Hepatic stellate cell (primary cell): ENCODE measurements at regions not wholly inside any gene's neighbourhood (a gene's known extent, or its start where the extent isn't known, plus 50 kb on each side); places are given as distances from the start of the nearest gene placed in this dataset.
"Not testable (repeated sequence)": the region's sequence is repeated elsewhere in the genome, so short reads cannot be mapped to it uniquely, and the experiment has no call there.

ENCODE experiments used
- DNase-seq: peaks from one replicate; pipeline ENCODE4 v3.0.0; 2011; ENCODE audit warnings: low spot score

DNA sequence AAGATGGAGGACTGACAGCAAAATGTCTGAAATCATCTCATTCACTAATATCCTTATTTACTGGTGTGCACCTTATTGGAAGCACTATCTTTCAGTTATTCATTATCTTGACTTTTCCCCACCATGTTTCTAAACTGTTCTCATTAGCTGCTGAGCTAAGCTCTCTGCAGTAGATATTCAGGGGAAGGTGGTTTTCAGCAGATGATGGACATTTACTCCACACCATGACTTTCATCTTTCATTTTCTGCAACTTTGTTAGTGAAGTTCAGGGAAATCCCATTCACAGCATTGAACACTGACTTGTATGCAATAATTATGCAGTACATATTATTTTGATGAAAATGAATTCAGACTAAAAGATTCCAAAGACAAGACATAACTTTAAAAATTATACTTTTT lies 373.6 kb upstream of the FLRT2 start:
- no peak for DNase-seq

DNA sequence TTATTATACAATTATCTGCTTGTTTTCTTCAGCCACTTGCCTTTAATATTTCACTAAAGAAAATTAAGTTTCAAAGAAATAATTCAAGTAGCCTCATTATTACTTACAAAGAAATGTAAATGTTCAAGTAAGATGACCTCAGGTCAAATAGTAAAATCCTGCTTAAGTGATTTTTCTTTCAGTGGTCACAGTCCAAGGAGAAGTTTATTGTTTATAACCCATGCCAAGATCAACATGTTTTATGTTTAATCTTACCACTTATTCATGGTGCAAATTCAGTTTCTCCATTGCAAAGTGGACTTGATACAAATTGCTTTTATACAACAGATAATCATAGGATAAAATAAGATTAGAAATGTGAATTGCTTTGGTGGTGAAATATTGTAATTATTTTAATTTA lies 370.2 kb upstream of the FLRT2 start:
- no peak for DNase-seq

DNA sequence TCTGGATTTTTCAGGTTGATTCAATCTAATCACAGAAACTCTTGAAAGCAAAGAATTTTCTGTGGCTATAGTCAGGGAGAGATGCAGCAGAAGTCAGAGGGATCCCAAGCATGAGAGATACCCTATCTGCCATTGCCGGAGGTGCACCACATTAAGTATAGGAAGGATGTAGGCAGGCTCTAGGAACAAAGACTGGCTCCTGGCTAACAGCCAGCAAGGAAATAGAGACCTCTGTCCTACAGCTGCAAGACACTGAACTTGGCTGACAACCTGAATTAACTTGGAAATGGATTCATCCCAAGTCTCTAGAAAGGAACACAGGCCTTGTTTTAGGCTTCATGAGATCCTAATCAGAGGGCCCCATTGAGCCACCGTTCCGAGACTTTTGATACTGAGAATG lies 364.9 kb upstream of the FLRT2 start:
- DNase-seq = no peak

DNA sequence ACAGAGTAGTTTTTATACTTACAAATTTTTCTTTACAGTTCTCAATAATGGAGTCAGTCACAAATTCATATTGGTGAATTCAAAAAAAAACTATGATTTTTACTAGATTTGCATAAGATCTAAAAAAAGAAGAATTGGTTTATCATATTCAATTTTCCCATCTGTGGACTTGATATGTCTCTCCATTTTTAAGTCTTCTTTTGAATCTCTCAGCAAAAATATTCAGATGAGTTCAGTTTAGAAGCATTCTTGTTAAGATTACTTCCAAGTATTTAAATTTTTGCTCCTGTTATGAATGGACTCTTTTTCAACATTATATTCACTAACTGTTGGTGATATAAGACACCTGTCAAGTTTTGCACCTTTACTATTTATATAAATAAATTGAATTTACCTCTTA lies 360.6 kb upstream of the FLRT2 start:
- no peak for DNase-seq

DNA sequence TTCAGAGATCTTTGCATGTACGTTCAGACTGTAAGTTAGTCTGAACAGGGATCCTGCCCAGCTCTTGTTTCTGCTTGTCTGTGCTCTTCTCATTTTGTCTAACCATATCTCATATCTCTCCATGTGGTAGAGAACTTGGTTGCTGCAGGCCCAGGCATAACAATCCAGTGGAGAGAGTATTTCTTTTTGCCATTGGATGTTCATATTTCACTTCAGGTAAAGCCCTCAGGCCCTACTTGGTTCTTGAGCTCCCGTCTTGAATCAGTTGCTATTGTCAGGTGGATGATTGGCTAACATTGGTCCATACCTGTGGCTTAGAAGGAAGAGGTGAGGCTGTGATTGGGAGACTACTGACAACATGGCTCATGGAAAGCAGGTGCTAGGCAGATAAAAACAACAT lies 357.7 kb upstream of the FLRT2 start:
- no peak for DNase-seq

DNA sequence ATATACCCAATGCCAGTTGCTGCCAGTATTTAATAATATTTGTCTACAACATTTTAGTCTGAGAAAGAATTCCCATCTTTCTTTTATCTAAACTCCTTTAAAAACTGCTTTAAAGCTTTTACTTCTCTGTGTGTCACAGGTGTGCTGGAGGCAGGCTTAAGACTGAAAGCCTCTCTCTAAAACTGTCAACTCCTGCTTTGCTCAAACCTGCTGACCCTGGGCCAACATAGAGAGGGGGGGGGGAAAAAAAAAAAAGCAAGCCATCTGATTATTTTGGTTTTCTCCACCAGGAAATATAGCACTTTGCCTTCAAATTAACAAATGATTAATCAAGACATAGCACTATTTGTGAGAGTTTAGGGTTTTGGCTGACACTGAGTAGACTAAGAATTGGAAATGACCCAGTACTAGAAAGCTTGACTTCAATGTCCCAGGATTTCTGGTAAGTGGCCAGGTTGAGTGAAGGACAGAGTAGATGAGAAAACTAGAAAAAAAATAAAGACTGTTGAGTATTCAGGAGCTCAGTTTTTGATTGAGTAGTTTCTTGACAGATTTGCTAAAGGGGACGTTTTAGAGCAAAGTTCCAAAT lies 357.0 kb upstream of the FLRT2 start:
- DNase-seq = no peak

DNA sequence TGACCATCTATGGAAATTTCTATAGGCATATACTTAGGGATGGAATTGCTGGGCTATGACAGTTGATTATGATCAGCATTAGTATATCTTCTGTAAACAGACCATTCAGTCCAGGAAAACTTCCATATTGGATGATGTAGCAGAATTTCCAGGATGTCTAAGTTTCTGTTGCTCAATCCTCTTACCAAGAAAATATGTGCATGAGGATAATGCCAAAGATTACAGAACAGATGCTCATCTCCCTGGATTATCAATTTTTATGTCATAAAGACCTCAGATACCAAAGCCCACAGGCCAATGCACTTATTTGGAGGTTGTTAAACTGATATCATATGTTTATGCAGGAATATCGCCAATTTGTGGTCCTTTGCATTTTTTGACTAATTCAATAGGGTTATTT lies 354.4 kb upstream of the FLRT2 start:
- DNase-seq = no peak

DNA sequence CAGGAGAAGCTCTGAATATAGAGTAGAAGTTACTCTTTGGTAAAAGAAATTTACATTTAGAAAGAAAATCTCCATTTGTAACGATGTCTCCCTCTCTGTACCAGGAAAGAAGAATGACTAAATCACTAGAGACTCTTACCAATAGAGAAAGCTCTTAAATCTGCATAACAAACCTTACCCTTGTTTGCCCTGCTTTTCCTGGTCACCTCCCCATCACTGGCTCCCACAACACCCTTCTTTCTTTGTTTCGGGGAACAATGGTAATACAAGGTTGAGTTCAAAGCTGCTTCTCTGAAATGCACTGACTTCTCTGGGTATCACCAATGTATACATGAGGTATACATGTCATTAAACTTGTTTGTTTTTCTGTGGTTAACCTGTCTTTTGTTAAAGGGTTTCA lies 351.1 kb upstream of the FLRT2 start:
- DNase-seq = no peak

DNA sequence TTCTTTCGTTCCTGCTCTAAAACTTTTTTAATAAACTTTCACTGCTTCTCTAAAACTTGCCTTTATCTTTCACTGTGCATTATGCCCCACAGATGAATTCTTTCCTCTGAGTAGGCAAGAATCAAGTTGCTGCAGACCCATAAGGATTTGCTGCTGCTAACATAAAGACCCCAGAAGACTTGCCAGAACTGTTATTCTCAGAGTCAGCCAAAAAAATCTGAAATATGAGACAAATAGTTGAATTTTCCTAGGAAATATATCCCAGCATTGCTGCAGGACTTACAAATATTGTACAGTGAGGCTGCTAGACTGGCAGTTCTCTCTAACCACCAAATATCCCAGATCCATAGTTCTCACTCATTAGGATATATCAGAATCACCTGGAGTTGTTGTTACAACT lies 349.1 kb upstream of the FLRT2 start:
- no peak for DNase-seq

DNA sequence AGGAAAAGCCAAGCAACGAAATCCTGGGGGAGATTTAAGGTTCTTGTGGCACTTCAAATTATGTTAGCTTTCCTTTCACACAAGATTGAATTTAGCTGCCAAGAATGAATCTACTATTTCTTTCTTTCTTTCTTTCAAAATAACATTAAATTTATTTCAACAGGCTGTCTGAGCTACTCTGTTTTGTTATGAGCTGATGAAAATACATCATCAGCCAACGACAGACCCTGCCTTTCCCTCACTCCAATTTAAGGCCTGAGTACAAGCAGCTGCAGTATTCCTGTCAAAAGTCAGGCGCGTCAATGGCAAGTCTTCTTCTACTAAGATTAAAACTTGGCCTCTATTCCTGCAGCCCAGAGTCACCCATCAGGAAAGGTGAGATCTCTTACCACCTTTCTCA lies 347.7 kb upstream of the FLRT2 start:
- DNase-seq = no peak

DNA sequence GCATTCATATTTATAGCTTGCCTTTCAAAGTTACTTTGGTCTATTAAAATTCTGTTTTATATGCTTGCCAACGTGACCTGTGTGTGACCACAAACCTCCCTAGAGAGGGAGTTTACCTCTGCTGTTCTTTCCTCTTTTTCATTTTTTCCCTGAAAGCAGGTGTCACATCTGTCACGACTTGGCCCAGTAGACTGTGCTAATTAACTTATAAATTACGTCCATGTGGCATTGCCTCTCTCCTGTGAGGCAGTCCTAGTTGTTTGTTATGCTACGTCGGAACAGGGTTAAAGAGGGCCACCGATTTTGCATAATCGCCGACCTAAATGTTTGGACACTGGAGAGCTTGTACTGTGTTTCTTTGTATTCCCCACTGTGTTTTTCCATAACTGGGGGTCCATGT lies 343.9 kb upstream of the FLRT2 start:
- no peak for DNase-seq

DNA sequence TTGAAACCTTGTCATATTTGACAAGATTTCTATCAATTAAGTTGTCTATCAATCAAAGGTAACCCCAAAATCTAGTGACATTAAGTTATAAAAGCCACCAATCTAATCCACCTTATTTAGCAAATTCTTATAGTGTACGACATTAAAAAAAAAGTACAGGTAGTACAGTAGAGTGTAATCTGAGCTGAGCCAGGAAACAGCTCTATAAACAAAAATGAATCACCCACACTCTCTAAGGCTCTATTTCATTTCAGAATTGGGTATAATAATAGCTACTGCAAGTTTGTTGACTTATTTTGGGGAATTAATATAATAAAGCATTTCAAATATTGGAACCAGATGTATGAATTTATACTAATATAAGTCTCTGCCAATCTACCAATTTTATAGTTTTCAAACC lies 342.4 kb upstream of the FLRT2 start:
- no peak for DNase-seq

DNA sequence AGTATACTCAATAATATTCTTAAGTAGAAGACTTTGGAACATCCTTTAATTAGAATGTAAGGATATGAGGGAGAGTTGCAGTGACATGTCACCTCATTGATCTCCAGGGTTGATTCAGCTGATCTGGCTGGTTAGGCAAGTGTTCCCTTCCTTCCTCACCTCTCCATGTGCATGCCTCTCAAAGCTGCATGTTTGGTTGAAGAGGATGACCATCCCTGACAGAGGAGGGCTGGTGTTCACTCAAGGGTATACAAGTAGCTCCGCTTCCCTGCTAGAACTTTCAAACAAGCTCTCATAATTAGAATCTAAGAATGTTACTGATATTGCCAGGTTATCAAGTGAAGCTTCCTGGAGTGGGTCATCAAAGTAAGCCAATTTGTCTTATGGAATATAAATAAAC lies 341.1 kb upstream of the FLRT2 start:
- no peak for DNase-seq

DNA sequence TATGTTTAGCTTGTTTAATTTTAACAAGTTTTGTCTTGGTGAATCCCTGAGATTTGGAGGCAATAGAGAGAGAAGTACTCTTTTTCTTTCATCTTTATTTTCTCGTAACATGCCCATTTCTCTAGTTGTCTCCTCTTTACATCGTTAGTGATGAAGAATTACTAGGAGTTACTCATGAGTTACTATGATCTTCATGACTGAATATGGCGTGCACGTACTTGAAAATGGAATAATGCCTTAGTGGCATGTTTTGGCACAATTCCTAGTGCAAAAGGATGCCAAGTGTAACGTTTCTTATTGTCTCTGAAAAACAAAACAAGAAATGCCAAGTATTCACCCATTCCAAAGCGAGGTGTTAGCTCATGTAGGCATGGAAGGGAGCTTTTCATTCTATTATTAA lies 340.7 kb upstream of the FLRT2 start:
- DNase-seq = not testable (repeated sequence)

DNA sequence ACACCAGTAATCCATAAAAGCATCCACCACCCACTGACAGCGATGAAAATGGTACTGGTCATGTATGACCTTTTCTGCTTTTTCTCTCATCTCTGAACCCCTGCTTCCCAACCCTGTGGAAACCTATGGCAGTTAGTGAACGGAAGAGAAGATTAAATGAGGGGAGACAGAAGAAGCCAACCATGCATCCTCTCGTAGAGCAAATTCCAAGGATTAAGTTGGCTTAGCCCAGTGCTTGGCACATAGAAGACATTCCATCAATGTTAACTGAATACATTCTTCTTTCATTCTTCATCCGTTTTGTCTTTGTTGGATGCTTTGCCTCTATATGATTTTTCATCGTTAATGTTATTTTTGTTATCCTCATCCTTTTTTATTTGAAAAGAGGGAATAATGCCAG lies 339.7 kb upstream of the FLRT2 start:
- DNase-seq = no peak

DNA sequence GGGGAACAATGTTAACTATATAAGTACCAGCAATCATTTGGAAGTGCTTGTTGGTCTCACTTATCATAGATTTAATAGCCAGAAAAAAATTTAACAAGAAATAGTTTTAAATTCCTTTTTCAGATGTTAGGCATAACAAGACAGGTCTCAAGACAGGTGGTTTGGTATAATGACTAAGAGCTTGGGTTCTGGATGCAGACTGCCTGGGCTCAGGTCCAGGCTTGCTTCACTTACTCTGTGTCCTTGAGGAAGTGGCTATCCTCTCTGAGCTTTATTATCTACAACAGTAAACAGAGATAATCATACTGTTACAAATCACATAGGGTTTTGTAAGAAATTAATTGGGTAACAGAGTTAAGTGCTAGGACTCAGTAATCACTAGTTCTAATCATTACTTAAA lies 338.0 kb upstream of the FLRT2 start:
- DNase-seq = no peak

DNA sequence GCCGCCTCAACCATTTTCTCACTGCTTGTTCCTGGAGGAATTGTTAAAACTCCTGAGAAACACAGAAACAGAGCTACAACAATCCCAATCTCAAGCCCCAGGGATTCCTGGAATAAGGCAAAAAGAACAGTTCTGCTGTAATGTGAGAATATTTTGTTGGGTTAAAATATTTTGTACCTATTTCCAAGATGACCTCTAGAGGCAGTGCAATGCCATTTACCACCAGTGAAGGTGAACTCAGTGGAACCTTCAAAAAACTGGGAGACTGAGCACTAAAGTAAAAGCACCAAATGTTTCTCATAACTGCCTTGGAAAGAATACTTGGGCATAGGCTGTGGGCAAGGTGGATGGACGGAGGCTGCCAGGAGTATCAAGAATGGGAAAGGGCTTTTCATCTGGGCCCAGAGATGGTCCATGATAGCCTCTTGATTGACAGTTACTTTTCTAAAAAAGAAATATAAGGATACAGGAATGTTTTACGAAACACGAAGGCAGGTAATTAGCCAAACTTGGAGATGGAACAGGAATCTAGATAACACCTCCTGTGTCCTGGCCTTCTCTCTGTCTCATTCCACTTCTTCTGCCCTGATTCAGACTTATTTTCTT lies 334.0 kb upstream of the FLRT2 start:
- DNase-seq = peak; percentile 0

DNA sequence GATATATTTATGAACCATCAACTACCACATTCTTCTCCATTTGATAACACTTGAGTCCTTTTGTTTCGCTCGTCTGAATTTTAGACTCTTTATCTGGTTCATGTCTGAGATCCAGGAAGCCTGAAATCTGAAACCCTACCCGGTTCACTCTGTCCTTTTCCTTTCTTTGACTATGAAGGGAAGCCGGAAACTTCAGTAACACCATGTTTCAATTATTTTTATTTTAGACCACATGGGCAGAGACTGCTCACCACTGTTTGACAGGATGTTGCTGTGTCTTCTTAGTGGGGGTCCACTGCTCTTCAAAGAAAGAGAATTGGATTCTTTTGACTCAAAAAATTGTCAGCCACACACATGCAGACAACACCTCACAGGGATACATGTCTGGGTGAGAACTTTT lies 331.9 kb upstream of the FLRT2 start:
- no peak for DNase-seq

DNA sequence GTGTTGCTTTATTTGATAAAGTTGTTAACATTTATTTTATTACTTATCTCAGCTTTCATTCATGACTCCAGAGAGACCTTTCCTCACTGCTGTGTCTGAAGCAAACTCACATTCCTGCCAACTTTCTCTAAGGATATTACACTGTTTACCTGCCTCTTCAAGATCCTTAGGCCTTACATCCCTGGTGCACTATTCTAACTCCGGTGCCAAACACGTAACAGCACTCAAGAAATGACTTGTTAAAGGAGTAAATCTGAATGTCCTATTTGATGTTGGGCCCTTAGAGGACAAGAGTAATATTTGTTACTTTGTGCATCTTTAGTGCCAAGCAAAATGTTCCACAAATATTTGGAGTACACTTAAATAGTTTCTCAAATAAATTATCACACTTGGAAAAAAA lies 324.1 kb upstream of the FLRT2 start:
- DNase-seq = no peak

DNA sequence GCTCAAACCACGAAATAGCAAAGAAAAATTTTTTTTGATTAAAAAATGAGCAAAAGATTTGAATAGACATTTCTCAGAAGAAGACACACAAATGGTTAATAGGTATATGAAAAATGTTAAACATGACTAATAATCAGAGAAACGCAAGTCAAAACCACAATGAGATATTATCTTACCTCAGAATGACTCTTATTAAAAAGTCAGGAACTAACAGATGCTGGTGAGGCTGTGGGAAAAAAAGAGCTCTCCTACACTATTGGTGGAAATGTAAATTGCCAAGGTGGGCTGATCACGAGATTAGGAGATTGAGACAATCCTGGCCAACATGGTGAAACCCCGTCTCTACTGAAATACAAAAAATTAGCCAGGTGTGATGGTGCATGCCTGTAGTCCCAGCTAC lies 315.5 kb upstream of the FLRT2 start:
- no peak for DNase-seq

DNA sequence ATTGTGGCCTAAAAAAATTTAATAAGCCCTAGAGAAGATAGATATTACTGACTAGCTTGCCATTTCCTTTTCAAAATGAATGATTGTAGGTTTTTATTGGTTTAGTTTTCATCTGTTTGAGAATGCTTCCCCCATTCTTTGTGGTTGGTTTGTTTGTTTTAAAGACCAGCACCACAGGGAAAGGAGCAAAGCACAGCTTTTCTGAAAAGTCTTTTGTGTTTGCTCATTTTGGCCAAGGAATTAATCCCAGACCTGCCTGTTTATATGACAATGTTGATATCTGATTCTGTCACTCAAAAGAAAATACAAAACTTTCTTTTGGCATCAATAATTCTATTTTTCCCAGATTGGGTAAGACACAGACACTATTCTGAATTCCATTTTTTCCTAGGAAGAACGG lies 312.5 kb upstream of the FLRT2 start:
- no peak for DNase-seq

DNA sequence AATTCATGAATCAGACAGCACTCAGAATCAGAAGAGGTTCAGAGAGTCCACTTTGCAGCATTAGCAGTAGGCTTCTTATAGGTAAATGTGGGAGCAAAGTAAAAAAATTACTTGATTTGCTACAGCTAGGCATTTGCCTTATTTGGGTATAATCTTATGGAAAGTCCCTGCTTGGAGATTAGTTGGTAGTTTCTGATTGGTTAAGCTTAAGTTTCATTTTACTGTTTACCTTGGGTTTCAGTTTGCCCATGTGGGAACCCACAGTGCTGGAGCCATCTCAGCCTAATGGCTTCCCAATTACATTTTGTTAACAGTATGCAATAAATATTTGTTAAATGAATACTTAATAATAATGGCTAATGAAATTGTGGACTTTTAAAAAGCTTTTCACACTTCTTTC lies 311.0 kb upstream of the FLRT2 start:
- DNase-seq = no peak

DNA sequence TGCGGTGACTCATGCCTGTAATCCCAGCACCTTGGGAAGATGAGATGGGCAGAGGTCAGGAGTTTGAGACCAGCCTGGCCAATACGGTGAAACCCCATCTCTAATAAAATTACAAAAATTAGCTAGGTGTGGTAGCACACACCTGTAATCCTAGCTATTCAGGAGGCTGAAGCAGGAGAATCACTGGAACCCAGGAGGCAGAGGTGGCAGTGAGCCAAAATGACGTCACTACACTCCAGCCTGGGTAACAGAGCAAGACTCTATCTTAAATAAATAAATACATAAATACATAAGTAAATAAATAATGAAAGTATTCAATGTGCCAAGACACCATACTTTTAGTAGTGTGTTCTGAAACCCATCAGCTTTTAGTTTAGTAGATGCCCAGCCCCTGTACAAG lies 308.1 kb upstream of the FLRT2 start:
- no peak for DNase-seq

DNA sequence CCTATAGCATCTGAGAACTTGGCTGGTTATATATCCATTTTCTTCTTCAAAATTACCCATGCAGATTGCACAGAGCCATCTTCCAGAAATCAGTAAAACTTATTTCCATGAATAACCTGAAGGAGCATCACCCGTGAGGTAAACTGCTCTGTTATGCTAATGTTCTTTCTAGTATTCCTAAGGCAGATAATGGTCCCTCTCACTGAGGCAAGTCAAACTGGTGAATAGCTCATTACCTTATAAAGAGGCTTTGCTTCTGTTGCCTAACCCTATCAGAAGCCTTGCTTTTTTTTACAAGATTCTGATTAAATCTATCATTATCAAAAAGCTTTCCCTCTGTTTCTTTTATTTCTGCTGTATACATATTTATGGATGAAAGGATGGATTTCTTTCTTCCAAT lies 307.6 kb upstream of the FLRT2 start:
- no peak for DNase-seq

DNA sequence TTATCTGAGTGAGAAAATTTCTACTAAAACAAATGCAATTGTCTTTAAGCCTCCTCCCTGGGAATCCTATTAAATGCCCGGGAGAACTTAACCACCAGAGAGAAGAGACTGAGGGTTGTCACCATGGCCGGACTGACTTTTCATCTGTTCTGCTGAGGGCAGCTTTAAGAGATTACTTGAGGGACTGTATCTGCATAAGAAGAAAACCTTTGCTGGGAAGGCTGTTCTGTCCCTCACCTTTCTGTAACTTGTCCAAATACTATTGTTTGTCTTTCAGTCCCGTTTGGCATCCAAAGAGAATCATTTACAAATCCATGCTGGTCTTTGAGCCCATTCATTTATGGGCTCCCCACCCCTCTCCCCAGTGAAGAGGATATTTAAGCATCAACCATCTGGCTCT lies 306.3 kb upstream of the FLRT2 start:
- no peak for DNase-seq
